ENCODE measurements at regions not wholly inside any gene's neighbourhood (a gene's known extent, or its start where the extent isn't known, plus 50 kb on each side); places are given as distances from the start of the nearest gene placed in this dataset.
A peak's percentile ranks its signal among the peaks of the same experiment; 100 is the strongest.

DNA sequence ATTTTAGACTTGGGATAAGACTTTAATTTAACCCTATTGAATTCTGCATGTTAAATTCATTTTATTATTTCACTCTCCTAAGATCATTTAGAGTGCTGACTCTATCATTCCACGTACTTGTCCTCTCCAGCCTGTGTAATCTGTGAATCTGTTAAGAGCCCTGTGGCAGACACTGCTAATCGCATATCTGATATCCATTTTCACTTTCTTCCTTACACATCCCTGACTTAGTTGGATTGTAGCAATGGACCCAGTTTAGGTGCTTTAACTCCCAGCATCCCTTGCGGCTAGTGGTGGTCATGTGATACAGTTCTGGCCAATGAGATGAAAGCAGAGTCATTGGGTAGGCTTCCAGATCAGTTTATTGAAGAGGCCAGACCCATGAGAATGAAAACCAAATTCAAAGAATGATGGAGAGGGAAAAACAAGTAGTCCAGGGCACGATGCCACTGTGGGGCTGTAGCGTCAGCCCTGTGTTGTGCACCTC, 57.2 kb upstream of the SOX4 start:
- Histone ChIP-seq H3K27me3 (no peaks in the 10 kb centered on the region), H3K27ac (peak overlapping the region in 1 of 4 donors; percentile 75), H3K4me1 (peaks cover 27% of the 10 kb centered on the region), H3K9me3 (no peaks in the 10 kb centered on the region), H3K36me3 (replicated peaks in 1 of 2; ENCODE audit: insufficient read depth in 1 of 2, low read depth in 2 of 2) (no peaks in the 10 kb centered on the region), H3K4me3 (no peak overlapping the region)
- no peak for DNase-seq
- WGBS, 2 donors = 88 to 91% methylated on average over 5 of the region's 5 CpGs
- intact Hi-C loops (cut with DNase I) = no loop called here
- TF ChIP-seq, protein P1, sequence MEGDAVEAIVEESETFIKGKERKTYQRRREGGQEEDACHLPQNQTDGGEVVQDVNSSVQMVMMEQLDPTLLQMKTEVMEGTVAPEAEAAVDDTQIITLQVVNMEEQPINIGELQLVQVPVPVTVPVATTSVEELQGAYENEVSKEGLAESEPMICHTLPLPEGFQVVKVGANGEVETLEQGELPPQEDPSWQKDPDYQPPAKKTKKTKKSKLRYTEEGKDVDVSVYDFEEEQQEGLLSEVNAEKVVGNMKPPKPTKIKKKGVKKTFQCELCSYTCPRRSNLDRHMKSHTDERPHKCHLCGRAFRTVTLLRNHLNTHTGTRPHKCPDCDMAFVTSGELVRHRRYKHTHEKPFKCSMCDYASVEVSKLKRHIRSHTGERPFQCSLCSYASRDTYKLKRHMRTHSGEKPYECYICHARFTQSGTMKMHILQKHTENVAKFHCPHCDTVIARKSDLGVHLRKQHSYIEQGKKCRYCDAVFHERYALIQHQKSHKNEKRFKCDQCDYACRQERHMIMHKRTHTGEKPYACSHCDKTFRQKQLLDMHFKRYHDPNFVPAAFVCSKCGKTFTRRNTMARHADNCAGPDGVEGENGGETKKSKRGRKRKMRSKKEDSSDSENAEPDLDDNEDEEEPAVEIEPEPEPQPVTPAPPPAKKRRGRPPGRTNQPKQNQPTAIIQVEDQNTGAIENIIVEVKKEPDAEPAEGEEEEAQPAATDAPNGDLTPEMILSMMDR (IDR thresholded peaks at IDR 0.05) = no peak
- TF ChIP-seq POLR2A (IDR thresholded peaks at IDR 0.05) = no peak
- ATAC-seq = no peak

DNA sequence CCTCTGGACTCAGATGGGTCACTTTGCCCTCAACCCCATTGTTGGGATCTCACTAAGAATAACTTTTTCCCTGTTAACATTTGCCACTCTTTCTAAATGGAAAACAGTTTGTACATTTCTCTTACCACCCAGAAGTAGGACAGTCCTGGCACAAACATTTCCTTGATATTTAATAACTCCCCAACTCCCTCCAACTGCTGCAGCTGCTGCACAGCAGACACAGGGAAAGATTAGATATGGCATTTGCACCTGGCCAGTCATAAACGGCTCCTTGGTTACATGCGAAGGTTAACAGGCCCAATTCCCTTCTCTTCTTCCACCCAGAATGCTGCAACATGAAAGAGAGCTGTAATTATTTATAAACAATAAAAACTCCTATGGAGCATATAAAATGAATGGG, 55.9 kb upstream of the SOX4 start:
- Histone ChIP-seq H3K27ac (peak overlapping the region; percentile 45 to 75 (median 73)), H3K36me3 (replicated peaks in 1 of 2; ENCODE audit: insufficient read depth in 1 of 2, low read depth in 2 of 2) (no peaks in the 10 kb centered on the region), H3K9me3 (no peaks in the 10 kb centered on the region), H3K4me1 (peaks cover 27% of the 10 kb centered on the region), H3K4me3 (no peak overlapping the region), H3K27me3 (no peaks in the 10 kb centered on the region)
- peak; percentile 94 for ATAC-seq
- TF ChIP-seq, protein P1 (IDR thresholded peaks at IDR 0.05) = peak in 1 of 7 experiments; percentile 6
- TF ChIP-seq POLR2A (IDR thresholded peaks at IDR 0.05) = no peak
- WGBS, 2 donors = 39 to 42% methylated on average over 2 of the region's 2 CpGs
- intact Hi-C loops (cut with DNase I) = no loop called here
- DNase-seq = peak; percentile 70 to 86 (median 80)

- Histone ChIP-seq H3K4me3 (no peak overlapping the region), H3K27ac (peak overlapping the region; percentile 45 to 75 (median 73)), H3K27me3 (no peaks in the 10 kb centered on the region), H3K36me3 (replicated peaks in 1 of 2; ENCODE audit: insufficient read depth in 1 of 2, low read depth in 2 of 2) (no peaks in the 10 kb centered on the region), H3K4me1 (peaks cover 27% of the 10 kb centered on the region), H3K9me3 (no peaks in the 10 kb centered on the region)
- DNase-seq = peak in 1 of 4 donors; percentile 36
- intact Hi-C loops (cut with DNase I) = no loop called here
- WGBS, 2 donors = 58 to 61% methylated on average over 5 of the region's 5 CpGs
- TF ChIP-seq, protein P1 (IDR thresholded peaks at IDR 0.05) = peak in 1 of 7 experiments; percentile 12
- TF ChIP-seq POLR2A (IDR thresholded peaks at IDR 0.05) = no peak
- ATAC-seq = peak; percentile 77
Measured at GRCh38 chr6:21538186-21538798, 55.3 kb upstream of the SOX4 start.

DNA sequence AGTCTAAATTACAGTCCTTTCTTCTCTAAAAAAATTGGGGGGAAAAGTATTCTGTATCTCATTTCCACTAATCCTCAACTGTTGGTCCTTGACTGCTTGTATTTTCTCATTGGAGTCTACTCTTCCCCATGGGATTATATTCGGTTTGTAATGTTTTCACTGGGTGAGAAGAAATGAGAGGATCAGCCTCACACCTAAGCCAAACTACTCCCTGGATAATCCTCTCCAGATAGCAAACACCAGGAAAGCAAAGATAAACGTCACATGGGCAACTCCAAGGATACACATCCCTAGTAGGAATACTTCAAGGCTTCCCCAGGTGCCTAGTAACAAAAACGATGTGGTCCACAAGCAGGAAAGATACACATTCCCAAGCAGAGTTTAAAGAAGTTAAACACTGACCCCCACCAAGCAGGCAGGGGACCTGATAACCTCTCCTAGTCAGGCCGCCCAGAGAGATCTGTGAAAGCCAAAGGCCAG, 53.9 kb upstream of the SOX4 start:
- no peaks in the 10 kb centered on the region for H3K27me3 ChIP-seq
- intact Hi-C loops (cut with DNase I) = no loop called here
- 56 to 65% methylated on average over 4 of the region's 4 CpGs for WGBS, 2 donors

More for the DNA sequence above, 53.9 kb upstream of the SOX4 start:
- no peak for ATAC-seq
- no peak for TF ChIP-seq POLR2A (IDR thresholded peaks at IDR 0.05)
- TF ChIP-seq, protein P1 (IDR thresholded peaks at IDR 0.05) = no peak
- Histone ChIP-seq H3K4me3 (no peak overlapping the region), H3K36me3 (replicated peaks in 1 of 2; ENCODE audit: insufficient read depth in 1 of 2, low read depth in 2 of 2) (no peaks in the 10 kb centered on the region), H3K4me1 (peaks cover 27% of the 10 kb centered on the region), H3K9me3 (no peaks in the 10 kb centered on the region), H3K27ac (no peak overlapping the region)
- DNase-seq = no peak

Data from body of pancreas (tissue), 4 donors.